ENCODE measurements at regions not wholly inside any gene's neighbourhood (a gene's known extent, or its start where the extent isn't known, plus 50 kb on each side); places are given as distances from the start of the nearest gene placed in this dataset.
"Not testable (repeated sequence)": the region's sequence is repeated elsewhere in the genome, so short reads cannot be mapped to it uniquely, and the experiment has no call there.

GRCh38 chr6:131336596-131336995, 201.3 kb downstream of the AKAP7 start:
- H3K4me3 ChIP-seq (ENCODE audit: low read length), result no peak overlapping the region
- no peak for TF ChIP-seq CTCF (IDR thresholded peaks at IDR 0.05; ENCODE audit: insufficient read depth, low read depth, low read length, missing control alignments)
- DNase-seq (ENCODE audit: low read depth), result no peak

DNA sequence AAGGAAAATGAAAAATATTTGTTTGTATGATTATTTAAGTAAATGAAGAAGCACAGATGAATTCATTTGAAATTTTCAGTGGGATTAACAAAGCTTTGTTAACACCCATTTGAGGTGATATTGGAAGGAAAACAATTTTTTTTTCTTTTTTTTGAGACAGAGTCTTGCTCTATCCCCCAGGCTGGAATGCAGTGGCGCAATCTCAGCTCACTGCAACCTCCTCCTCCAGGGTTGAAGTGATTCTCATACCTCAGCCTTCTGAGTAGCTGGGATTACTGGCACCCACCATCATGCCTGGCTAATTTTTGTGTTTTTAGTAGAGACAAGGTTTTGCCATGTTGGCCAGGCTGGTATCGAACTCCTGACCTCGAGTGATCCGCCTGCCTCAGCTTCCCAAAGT, 211.6 kb downstream of the AKAP7 start:
- DNase-seq (ENCODE audit: low read depth); H3K4me3 ChIP-seq (ENCODE audit: low read length): not testable (repeated sequence)

- no peak overlapping the region for H3K4me3 ChIP-seq (ENCODE audit: low read length)
- DNase-seq (ENCODE audit: low read depth), result no peak
- no peak for TF ChIP-seq CTCF (IDR thresholded peaks at IDR 0.05; ENCODE audit: insufficient read depth, low read depth, low read length, missing control alignments)
Measured at GRCh38 chr6:131348572-131348971, 213.3 kb downstream of the AKAP7 start.

DNA sequence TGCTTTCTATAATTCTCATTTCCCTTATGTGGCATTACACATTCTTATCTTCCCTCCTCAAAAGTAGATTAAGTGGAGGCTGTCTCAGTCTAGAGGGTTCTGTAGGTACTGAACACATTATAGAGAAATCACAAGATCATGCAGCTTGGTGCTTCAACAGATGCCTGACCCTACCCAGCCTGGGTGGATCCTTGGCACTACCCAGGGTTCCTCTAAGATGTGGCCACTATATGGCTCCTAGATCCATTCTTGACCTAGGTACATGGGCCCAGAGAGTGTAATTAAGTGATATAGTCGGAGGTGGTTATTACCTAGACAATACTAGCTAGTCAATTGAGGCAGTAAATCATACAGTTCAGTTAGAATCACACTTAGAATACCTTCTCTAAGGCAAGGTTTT, 213.9 kb downstream of the AKAP7 start:
- no peak overlapping the region for H3K4me3 ChIP-seq (ENCODE audit: low read length)
- TF ChIP-seq CTCF (IDR thresholded peaks at IDR 0.05; ENCODE audit: insufficient read depth, low read depth, low read length, missing control alignments), result no peak
- no peak for DNase-seq (ENCODE audit: low read depth)

DNA sequence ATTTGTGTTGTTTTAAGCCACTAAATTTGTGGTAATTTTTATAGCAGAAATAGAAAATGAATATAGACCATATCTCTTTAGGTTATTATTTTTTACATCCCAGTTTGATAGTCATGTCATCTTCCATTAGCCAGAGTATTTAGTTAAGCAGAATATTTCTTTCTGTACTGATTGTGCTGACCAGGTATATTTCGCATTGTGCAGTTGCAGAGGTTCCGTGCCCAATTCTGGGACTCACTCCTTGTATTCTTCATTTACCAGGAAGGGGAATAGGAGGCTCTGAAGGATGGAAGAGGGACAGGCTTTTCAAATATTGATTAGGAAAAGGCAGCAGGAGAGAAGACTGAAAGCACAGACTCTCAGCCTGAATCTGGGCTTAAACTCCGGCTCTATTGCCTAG, 217.8 kb downstream of the AKAP7 start:
- no peak overlapping the region for H3K4me3 ChIP-seq (ENCODE audit: low read length)
- TF ChIP-seq CTCF (IDR thresholded peaks at IDR 0.05; ENCODE audit: insufficient read depth, low read depth, low read length, missing control alignments), result no peak
- DNase-seq (ENCODE audit: low read depth), result no peak

DNA sequence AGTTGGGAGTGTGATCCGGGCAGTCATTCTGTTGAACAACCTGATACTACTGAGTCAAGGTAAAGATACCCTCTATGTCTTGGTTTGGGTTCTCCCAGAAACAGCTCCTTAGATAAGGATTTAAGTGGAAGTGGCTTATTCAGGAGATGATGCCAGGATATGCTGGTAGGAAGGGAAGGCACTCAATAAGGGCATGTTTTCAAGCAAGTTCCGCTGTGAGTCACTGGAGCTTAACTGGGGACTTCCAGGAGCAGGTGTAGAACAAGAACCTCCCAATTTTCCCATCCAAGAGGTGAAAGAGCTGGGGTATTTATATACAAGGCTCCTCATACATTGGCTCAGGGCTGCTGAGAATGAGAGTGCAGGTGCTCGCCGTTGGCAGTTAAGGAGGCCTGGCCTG, 218.6 kb downstream of the AKAP7 start:
- no peak for TF ChIP-seq CTCF (IDR thresholded peaks at IDR 0.05; ENCODE audit: insufficient read depth, low read depth, low read length, missing control alignments)
- H3K4me3 ChIP-seq (ENCODE audit: low read length), result no peak overlapping the region
- no peak for DNase-seq (ENCODE audit: low read depth)

DNA sequence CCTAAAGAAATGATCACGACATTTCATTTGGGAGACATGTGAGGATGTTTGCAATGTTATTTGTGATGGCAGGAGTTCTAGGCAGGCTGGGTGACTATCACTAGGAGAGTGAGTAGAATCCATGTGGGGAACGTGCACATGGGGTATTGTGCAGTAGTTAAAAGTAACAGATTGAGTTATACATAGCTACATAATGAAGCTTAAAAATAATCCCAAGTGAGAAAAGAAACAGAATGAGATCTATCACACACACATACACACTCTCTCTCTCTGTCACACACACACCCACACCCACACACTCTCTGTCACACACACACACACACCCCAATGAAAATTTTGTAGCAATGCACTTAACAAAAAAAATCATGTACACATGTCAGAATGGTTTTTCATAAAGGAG, 218.7 kb upstream of the ARG1 start:
- no peak for DNase-seq (ENCODE audit: low read depth)
- no peak for TF ChIP-seq CTCF (IDR thresholded peaks at IDR 0.05; ENCODE audit: insufficient read depth, low read depth, low read length, missing control alignments)
- H3K4me3 ChIP-seq (ENCODE audit: low read length), result no peak overlapping the region

- no peak overlapping the region for H3K4me3 ChIP-seq (ENCODE audit: low read length)
- no peak for TF ChIP-seq CTCF (IDR thresholded peaks at IDR 0.05; ENCODE audit: insufficient read depth, low read depth, low read length, missing control alignments)
- DNase-seq (ENCODE audit: low read depth), result no peak
Measured at GRCh38 chr6:131356161-131356560, 216.9 kb upstream of the ARG1 start.

Data from epithelial cell of esophagus (primary cell).